ENCODE measurements at regions not wholly inside any gene's neighbourhood (a gene's known extent, or its start where the extent isn't known, plus 50 kb on each side); places are given as distances from the start of the nearest gene placed in this dataset.

DNA sequence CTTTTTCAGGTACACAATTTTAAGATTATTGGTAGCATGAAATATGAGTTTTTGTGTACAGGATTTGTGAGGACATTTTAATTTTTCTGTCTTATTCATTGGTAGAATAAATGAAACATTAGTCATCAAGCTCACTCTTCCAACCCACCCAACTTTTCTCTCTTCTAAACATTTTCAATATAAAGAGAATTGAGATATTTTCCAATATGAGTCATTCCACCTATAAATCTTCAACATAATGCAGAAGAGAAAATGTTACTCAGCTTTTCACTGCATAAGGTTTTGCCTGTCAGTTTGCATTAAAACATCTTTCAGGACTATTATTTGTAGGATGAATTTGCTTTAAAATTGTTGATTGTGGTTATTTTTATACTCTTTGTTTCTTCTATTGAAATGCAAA lies 330.7 kb downstream of the PCDH20 start (continued):
- TF ChIP-seq, protein P1, sequence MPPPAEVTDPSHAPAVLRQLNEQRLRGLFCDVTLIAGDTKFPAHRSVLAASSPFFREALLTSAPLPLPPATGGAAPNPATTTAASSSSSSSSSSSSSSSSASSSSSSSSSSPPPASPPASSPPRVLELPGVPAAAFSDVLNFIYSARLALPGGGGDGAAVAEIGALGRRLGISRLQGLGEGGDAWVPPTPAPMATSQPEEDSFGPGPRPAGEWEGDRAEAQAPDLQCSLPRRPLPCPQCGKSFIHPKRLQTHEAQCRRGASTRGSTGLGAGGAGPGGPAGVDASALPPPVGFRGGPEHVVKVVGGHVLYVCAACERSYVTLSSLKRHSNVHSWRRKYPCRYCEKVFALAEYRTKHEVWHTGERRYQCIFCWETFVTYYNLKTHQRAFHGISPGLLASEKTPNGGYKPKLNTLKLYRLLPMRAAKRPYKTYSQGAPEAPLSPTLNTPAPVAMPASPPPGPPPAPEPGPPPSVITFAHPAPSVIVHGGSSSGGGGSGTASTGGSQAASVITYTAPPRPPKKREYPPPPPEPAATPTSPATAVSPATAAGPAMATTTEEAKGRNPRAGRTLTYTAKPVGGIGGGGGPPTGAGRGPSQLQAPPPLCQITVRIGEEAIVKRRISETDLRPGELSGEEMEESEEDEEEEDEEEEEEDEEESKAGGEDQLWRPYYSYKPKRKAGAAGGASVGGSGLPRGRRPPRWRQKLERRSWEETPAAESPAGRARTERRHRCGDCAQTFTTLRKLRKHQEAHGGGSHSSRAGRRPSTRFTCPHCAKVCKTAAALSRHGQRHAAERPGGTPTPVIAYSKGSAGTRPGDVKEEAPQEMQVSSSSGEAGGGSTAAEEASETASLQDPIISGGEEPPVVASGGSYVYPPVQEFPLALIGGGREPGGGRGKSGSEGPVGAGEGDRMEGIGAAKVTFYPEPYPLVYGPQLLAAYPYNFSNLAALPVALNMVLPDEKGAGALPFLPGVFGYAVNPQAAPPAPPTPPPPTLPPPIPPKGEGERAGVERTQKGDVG (CRISPR knock-in tag; IDR thresholded peaks at IDR 0.05) = no peak
- TF ChIP-seq TBL1XR1 (IDR thresholded peaks at IDR 0.05; ENCODE audit: low read depth, low read length) (no peak), CHD1 (IDR thresholded peaks at IDR 0.05; ENCODE audit: low read depth, low read length) (no peak)

DNA sequence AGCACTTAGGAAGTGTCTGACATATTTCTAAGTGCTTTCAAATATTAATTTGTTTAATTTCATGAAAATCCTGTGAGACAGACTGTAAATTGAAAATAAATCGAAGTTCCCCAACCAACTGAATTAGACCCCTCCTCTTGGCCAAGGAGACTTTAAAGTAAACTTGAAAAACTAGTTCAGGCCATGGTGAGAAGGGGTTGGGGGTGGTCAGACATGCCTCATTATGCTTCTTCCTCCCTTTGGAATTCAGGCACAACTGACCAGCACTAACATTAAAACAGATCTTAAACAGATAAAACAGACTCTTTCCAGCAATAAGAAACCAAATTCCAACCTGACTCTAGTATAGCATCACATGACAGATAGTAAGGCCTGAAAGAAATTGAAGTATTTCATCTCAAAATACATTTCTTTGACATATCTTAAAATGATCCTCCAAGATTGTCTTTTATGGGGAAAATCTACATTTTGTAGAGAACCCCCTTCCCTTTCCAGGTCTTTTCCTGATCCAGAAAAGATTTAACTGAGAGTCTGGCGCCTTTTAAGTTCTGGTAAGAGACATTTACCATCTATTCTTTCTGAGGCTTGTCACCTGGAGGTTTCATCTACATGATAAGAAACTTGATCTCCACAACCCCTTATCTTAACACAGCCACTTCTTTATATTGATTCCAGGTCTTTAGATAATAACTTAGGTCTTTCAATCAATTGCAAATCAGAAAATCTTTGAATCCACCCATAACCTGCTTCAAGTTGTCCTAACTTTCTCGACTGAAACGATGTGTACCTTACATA lies 336.5 kb downstream of the PCDH20 start:
- Histone ChIP-seq H3K9ac (ENCODE audit: control insufficient read depth, insufficient read depth, low read length) (no peak overlapping the region), H3K4me3 (no peak overlapping the region), H2AFZ (ENCODE audit: control insufficient read depth, low read depth, low read length) (no peak overlapping the region), H3K36me3 (ENCODE audit: control insufficient read depth in 2 of 2, insufficient read depth in 2 of 2, low read length in 1 of 2) (no peaks in the 10 kb centered on the region), H3K9me3 (replicated peaks; ENCODE audit: control insufficient read depth, insufficient read depth, low read length) (no peaks in the 10 kb centered on the region), H3K4me1 (ENCODE audit: control insufficient read depth, insufficient read depth, low read length) (no peaks in the 10 kb centered on the region), H3K27ac (ENCODE audit: control insufficient read depth, insufficient read depth) (no peak overlapping the region), H3K4me2 (ENCODE audit: control insufficient read depth, insufficient read depth) (no peak overlapping the region), H4K20me1 (ENCODE audit: control insufficient read depth, insufficient read depth) (no peaks in the 10 kb centered on the region), H3K79me2 (ENCODE audit: control insufficient read depth, insufficient read depth, low read length) (no peaks in the 10 kb centered on the region), H3K27me3 (replicated peaks in 1 of 2; ENCODE audit: control insufficient read depth in 2 of 2, insufficient read depth in 2 of 2, low read length in 1 of 2) (no peaks in the 10 kb centered on the region)
- intact Hi-C loops (cut with micrococcal nuclease; ENCODE audit: unreplicated experiment) = no loop called here
- POLR2A ChIA-PET = no interaction called here
- CTCF ChIA-PET = no interaction called here
- RAD21 ChIA-PET (ENCODE audit: unreplicated experiment) = no interaction called here
- SMC1A ChIA-PET (ENCODE audit: uncharacterized antibody, unreplicated experiment) = no interaction called here
- WGBS (ENCODE audit: insufficient coverage, insufficient replicate concordance, low lambda C conversion rate, missing lambda C conversion rate) = under 1% methylated on average over 4 of the region's 4 CpGs
- no peak for DNase-seq (ENCODE audit: low read depth, low spot score)
- no peak for ATAC-seq
- FAIRE-seq = no peak
- in situ Hi-C loops (cut with MboI) = no loop called here
- BruUV-seq (replicated peaks) = no TSS peak
- TF ChIP-seq, protein P2, sequence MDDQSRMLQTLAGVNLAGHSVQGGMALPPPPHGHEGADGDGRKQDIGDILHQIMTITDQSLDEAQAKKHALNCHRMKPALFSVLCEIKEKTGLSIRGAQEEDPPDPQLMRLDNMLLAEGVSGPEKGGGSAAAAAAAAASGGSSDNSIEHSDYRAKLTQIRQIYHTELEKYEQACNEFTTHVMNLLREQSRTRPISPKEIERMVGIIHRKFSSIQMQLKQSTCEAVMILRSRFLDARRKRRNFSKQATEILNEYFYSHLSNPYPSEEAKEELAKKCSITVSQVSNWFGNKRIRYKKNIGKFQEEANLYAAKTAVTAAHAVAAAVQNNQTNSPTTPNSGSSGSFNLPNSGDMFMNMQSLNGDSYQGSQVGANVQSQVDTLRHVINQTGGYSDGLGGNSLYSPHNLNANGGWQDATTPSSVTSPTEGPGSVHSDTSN (IDR thresholded peaks at IDR 0.05; ENCODE audit: insufficient replicate concordance, low read depth, low read length) = no peak
- no peak for TF ChIP-seq ZNF24 (IDR thresholded peaks at IDR 0.05)
- TF ChIP-seq SUPT20H (IDR thresholded peaks at IDR 0.05; ENCODE audit: borderline replicate concordance, control insufficient read depth, low read depth, low read length) = no peak
- TF ChIP-seq RCOR1 (conservative IDR thresholded peaks at IDR 0.05; ENCODE audit: low read depth, low read length) = no peak
- no peak for TF ChIP-seq ASH2L (IDR thresholded peaks at IDR 0.05; ENCODE audit: borderline replicate concordance, low read depth)
- TF ChIP-seq ETV6 (conservative IDR thresholded peaks at IDR 0.05 in 1 of 2, IDR thresholded peaks at IDR 0.05 in 1 of 2; ENCODE audit: borderline replicate concordance in 1 of 2, low read depth in 1 of 2) = no peak
- TF ChIP-seq NRF1 (conservative IDR thresholded peaks at IDR 0.05; ENCODE audit: low read depth, low read length) = no peak
- no peak for TF ChIP-seq YBX1 (IDR thresholded peaks at IDR 0.05)
- no peak for TF ChIP-seq ZNF217 (IDR thresholded peaks at IDR 0.05)
- TF ChIP-seq HCFC1 (IDR thresholded peaks at IDR 0.05; ENCODE audit: low read length) = no peak
- TF ChIP-seq MYC (IDR thresholded peaks at IDR 0.05; ENCODE audit: insufficient read depth, insufficient read length, insufficient replicate concordance, low read length, severe bottlenecking) = no peak

All from GM12878 (cell line).